ENCODE measurements at regions not wholly inside any gene's neighbourhood (a gene's known extent, or its start where the extent isn't known, plus 50 kb on each side); places are given as distances from the start of the nearest gene placed in this dataset.

- H3K9ac ChIP-seq (ENCODE audit: low read length in 2 of 2), result no peak overlapping the region
- no peaks in the 10 kb centered on the region for H3K9me3 ChIP-seq (ENCODE audit: control insufficient read depth in 2 of 2, low read length in 2 of 2)
- H3K4me3 ChIP-seq (ENCODE audit: low read length in 2 of 2), result no peak overlapping the region
- H3K36me3 ChIP-seq (ENCODE audit: control insufficient read depth in 2 of 2, insufficient read depth in 2 of 2, low read length in 2 of 2), result no peaks in the 10 kb centered on the region
- no peak overlapping the region for H3K27ac ChIP-seq (ENCODE audit: low read length)
- no peaks in the 10 kb centered on the region for H3K4me1 ChIP-seq (ENCODE audit: control insufficient read depth, insufficient read depth, low read length)
- no peaks in the 10 kb centered on the region for H3K27me3 ChIP-seq (ENCODE audit: control insufficient read depth in 1 of 2, insufficient read depth in 2 of 2, low read length in 2 of 2)
Observed at GRCh38 chr4:135833529-135833928, 1631.9 kb upstream of the PABPC4L start.

GRCh38 chr4:135824759-135825296, 1623.2 kb upstream of the PABPC4L start:
- Histone ChIP-seq H3K36me3 (ENCODE audit: control insufficient read depth in 2 of 2, insufficient read depth in 2 of 2, low read length in 2 of 2) (no peaks in the 10 kb centered on the region), H3K9me3 (ENCODE audit: control insufficient read depth in 2 of 2, low read length in 2 of 2) (no peaks in the 10 kb centered on the region), H3K4me1 (ENCODE audit: control insufficient read depth, insufficient read depth, low read length) (no peaks in the 10 kb centered on the region), H3K4me3 (ENCODE audit: low read length in 2 of 2) (no peak overlapping the region), H3K27me3 (ENCODE audit: control insufficient read depth in 1 of 2, insufficient read depth in 2 of 2, low read length in 2 of 2) (no peaks in the 10 kb centered on the region), H3K9ac (ENCODE audit: low read length in 2 of 2) (no peak overlapping the region), H3K27ac (ENCODE audit: low read length) (no peak overlapping the region)

- Histone ChIP-seq H3K27me3 (ENCODE audit: control insufficient read depth in 1 of 2, insufficient read depth in 2 of 2, low read length in 2 of 2) (no peaks in the 10 kb centered on the region), H3K9ac (ENCODE audit: low read length in 2 of 2) (no peak overlapping the region), H3K4me3 (ENCODE audit: low read length in 2 of 2) (no peak overlapping the region)
Observed at GRCh38 chr4:135804785-135805184, 1603.2 kb upstream of the PABPC4L start.

GRCh38 chr4:135777361-135777760, 1575.8 kb upstream of the PABPC4L start:
- H3K4me1 ChIP-seq (ENCODE audit: control insufficient read depth, insufficient read depth, low read length), result no peaks in the 10 kb centered on the region
- H3K27me3 ChIP-seq (ENCODE audit: control insufficient read depth in 1 of 2, insufficient read depth in 2 of 2, low read length in 2 of 2), result no peaks in the 10 kb centered on the region
- no peak overlapping the region for H3K4me3 ChIP-seq (ENCODE audit: low read length in 2 of 2)
- H3K36me3 ChIP-seq (ENCODE audit: control insufficient read depth in 2 of 2, insufficient read depth in 2 of 2, low read length in 2 of 2), result no peaks in the 10 kb centered on the region
- no peak overlapping the region for H3K9ac ChIP-seq (ENCODE audit: low read length in 2 of 2)
- no peaks in the 10 kb centered on the region for H3K9me3 ChIP-seq (ENCODE audit: control insufficient read depth in 2 of 2, low read length in 2 of 2)
- H3K27ac ChIP-seq (ENCODE audit: low read length), result no peak overlapping the region

More at GRCh38 chr4:135804785-135805184, 1603.2 kb upstream of the PABPC4L start:
- Histone ChIP-seq H3K36me3 (ENCODE audit: control insufficient read depth in 2 of 2, insufficient read depth in 2 of 2, low read length in 2 of 2) (no peaks in the 10 kb centered on the region), H3K9me3 (ENCODE audit: control insufficient read depth in 2 of 2, low read length in 2 of 2) (no peaks in the 10 kb centered on the region), H3K27ac (ENCODE audit: low read length) (no peak overlapping the region), H3K4me1 (ENCODE audit: control insufficient read depth, insufficient read depth, low read length) (no peaks in the 10 kb centered on the region)

- Histone ChIP-seq H3K27me3 (ENCODE audit: control insufficient read depth in 1 of 2, insufficient read depth in 2 of 2, low read length in 2 of 2) (no peaks in the 10 kb centered on the region), H3K4me1 (ENCODE audit: control insufficient read depth, insufficient read depth, low read length) (no peaks in the 10 kb centered on the region), H3K4me3 (ENCODE audit: low read length in 2 of 2) (no peak overlapping the region), H3K36me3 (ENCODE audit: control insufficient read depth in 2 of 2, insufficient read depth in 2 of 2, low read length in 2 of 2) (no peaks in the 10 kb centered on the region), H3K9me3 (ENCODE audit: control insufficient read depth in 2 of 2, low read length in 2 of 2) (no peaks in the 10 kb centered on the region), H3K9ac (ENCODE audit: low read length in 2 of 2) (no peak overlapping the region), H3K27ac (ENCODE audit: low read length) (no peak overlapping the region)
Observed at GRCh38 chr4:135775909-135776308, 1574.3 kb upstream of the PABPC4L start.

- no peaks in the 10 kb centered on the region for H3K9me3 ChIP-seq (ENCODE audit: control insufficient read depth in 2 of 2, low read length in 2 of 2)
- no peak overlapping the region for H3K9ac ChIP-seq (ENCODE audit: low read length in 2 of 2)
- H3K36me3 ChIP-seq (ENCODE audit: control insufficient read depth in 2 of 2, insufficient read depth in 2 of 2, low read length in 2 of 2), result no peaks in the 10 kb centered on the region
- H3K27me3 ChIP-seq (ENCODE audit: control insufficient read depth in 1 of 2, insufficient read depth in 2 of 2, low read length in 2 of 2), result no peaks in the 10 kb centered on the region
- H3K4me3 ChIP-seq (ENCODE audit: low read length in 2 of 2), result no peak overlapping the region
- no peak overlapping the region for H3K27ac ChIP-seq (ENCODE audit: low read length)
- H3K4me1 ChIP-seq (ENCODE audit: control insufficient read depth, insufficient read depth, low read length), result no peaks in the 10 kb centered on the region
Observed at GRCh38 chr4:135770505-135770904, 1568.9 kb upstream of the PABPC4L start.

- no peak overlapping the region for H3K9ac ChIP-seq (ENCODE audit: low read length in 2 of 2)
- no peaks in the 10 kb centered on the region for H3K36me3 ChIP-seq (ENCODE audit: control insufficient read depth in 2 of 2, insufficient read depth in 2 of 2, low read length in 2 of 2)
- no peak overlapping the region for H3K4me3 ChIP-seq (ENCODE audit: low read length in 2 of 2)
- H3K4me1 ChIP-seq (ENCODE audit: control insufficient read depth, insufficient read depth, low read length), result no peaks in the 10 kb centered on the region
- no peak overlapping the region for H3K27ac ChIP-seq (ENCODE audit: low read length)
- H3K27me3 ChIP-seq (ENCODE audit: control insufficient read depth in 1 of 2, insufficient read depth in 2 of 2, low read length in 2 of 2), result no peaks in the 10 kb centered on the region
- no peaks in the 10 kb centered on the region for H3K9me3 ChIP-seq (ENCODE audit: control insufficient read depth in 2 of 2, low read length in 2 of 2)
Observed at GRCh38 chr4:135744928-135745327, 1543.3 kb upstream of the PABPC4L start.

- H3K9me3 ChIP-seq (ENCODE audit: control insufficient read depth in 2 of 2, low read length in 2 of 2), result no peaks in the 10 kb centered on the region
- H3K36me3 ChIP-seq (ENCODE audit: control insufficient read depth in 2 of 2, insufficient read depth in 2 of 2, low read length in 2 of 2), result no peaks in the 10 kb centered on the region
- no peaks in the 10 kb centered on the region for H3K4me1 ChIP-seq (ENCODE audit: control insufficient read depth, insufficient read depth, low read length)
- H3K4me3 ChIP-seq (ENCODE audit: low read length in 2 of 2), result no peak overlapping the region
- H3K27me3 ChIP-seq (ENCODE audit: control insufficient read depth in 1 of 2, insufficient read depth in 2 of 2, low read length in 2 of 2), result no peaks in the 10 kb centered on the region
- no peak overlapping the region for H3K9ac ChIP-seq (ENCODE audit: low read length in 2 of 2)
- no peak overlapping the region for H3K27ac ChIP-seq (ENCODE audit: low read length)
Observed at GRCh38 chr4:135741583-135741982, 1540.0 kb upstream of the PABPC4L start.

- Histone ChIP-seq H3K9me3 (ENCODE audit: control insufficient read depth in 2 of 2, low read length in 2 of 2) (no peaks in the 10 kb centered on the region), H3K36me3 (ENCODE audit: control insufficient read depth in 2 of 2, insufficient read depth in 2 of 2, low read length in 2 of 2) (no peaks in the 10 kb centered on the region), H3K9ac (ENCODE audit: low read length in 2 of 2) (no peak overlapping the region), H3K4me1 (ENCODE audit: control insufficient read depth, insufficient read depth, low read length) (no peaks in the 10 kb centered on the region), H3K4me3 (ENCODE audit: low read length in 2 of 2) (no peak overlapping the region), H3K27ac (ENCODE audit: low read length) (no peak overlapping the region), H3K27me3 (ENCODE audit: control insufficient read depth in 1 of 2, insufficient read depth in 2 of 2, low read length in 2 of 2) (no peaks in the 10 kb centered on the region)
Observed at GRCh38 chr4:135739354-135739753, 1537.8 kb upstream of the PABPC4L start.

GRCh38 chr4:135735512-135735911, 1533.9 kb upstream of the PABPC4L start:
- H3K4me3 ChIP-seq (ENCODE audit: low read length in 2 of 2), result no peak overlapping the region
- H3K9me3 ChIP-seq (ENCODE audit: control insufficient read depth in 2 of 2, low read length in 2 of 2), result no peaks in the 10 kb centered on the region
- no peaks in the 10 kb centered on the region for H3K27me3 ChIP-seq (ENCODE audit: control insufficient read depth in 1 of 2, insufficient read depth in 2 of 2, low read length in 2 of 2)
- no peaks in the 10 kb centered on the region for H3K36me3 ChIP-seq (ENCODE audit: control insufficient read depth in 2 of 2, insufficient read depth in 2 of 2, low read length in 2 of 2)
- H3K27ac ChIP-seq (ENCODE audit: low read length), result no peak overlapping the region
- no peak overlapping the region for H3K9ac ChIP-seq (ENCODE audit: low read length in 2 of 2)
- H3K4me1 ChIP-seq (ENCODE audit: control insufficient read depth, insufficient read depth, low read length), result no peaks in the 10 kb centered on the region

- Histone ChIP-seq H3K4me3 (ENCODE audit: low read length in 2 of 2) (no peak overlapping the region), H3K4me1 (ENCODE audit: control insufficient read depth, insufficient read depth, low read length) (no peaks in the 10 kb centered on the region), H3K36me3 (ENCODE audit: control insufficient read depth in 2 of 2, insufficient read depth in 2 of 2, low read length in 2 of 2) (no peaks in the 10 kb centered on the region), H3K27me3 (ENCODE audit: control insufficient read depth in 1 of 2, insufficient read depth in 2 of 2, low read length in 2 of 2) (no peaks in the 10 kb centered on the region), H3K9ac (ENCODE audit: low read length in 2 of 2) (no peak overlapping the region), H3K9me3 (ENCODE audit: control insufficient read depth in 2 of 2, low read length in 2 of 2) (no peaks in the 10 kb centered on the region), H3K27ac (ENCODE audit: low read length) (no peak overlapping the region)
Observed at GRCh38 chr4:135732448-135732847, 1530.9 kb upstream of the PABPC4L start.

Data from stomach smooth muscle (tissue), 2 donors.